HepG2 (cell line): ENCODE measurements at regions not wholly inside any gene's neighbourhood (a gene's known extent, or its start where the extent isn't known, plus 50 kb on each side); places are given as distances from the start of the nearest gene placed in this dataset.

Experiments
- ATF7-NPFF ChIP-seq: sonication (generic); formaldehyde crosslinking; IDR thresholded peaks from 2 replicates; pipeline ENCODE4 v1.8.1; 2023; ENCODE audit warnings: mild to moderate bottlenecking, low read depth, missing genetic modification reagents, moderate library complexity
- GABPB1 ChIP-seq: IDR thresholded peaks from 2 replicates; pipeline ENCODE4 v1.6.1; 2016; ENCODE audit warnings: mild to moderate bottlenecking, missing genetic modification reagents, moderate library complexity, missing compliant biosample characterization
- SNAPC2 ChIP-seq: sonication (generic); formaldehyde crosslinking; IDR thresholded peaks from 2 replicates; pipeline ENCODE4 v1.8.1; 2022; ENCODE audit warnings: mild to moderate bottlenecking, missing genetic modification reagents
- SOX13 ChIP-seq, 3 experiments: fragments of 450-650 bp in 1 of 3; sonication (generic) in 1 of 3; formaldehyde crosslinking in 1 of 3; IDR thresholded peaks in 2 of 3; conservative IDR thresholded peaks in 1 of 3; 2 replicates each; pipeline versions ENCODE4 v1.5.0 to v1.6.1; 2016 to 2020; ENCODE audit warnings: antibody characterized with exemption in 1 of 3, mild to moderate bottlenecking in 1 of 3, missing compliant biosample characterization in 1 of 3, missing genetic modification reagents in 1 of 3, moderate library complexity in 1 of 3
- SPEN ChIP-seq: sonication (generic); formaldehyde crosslinking; IDR thresholded peaks from 2 replicates; pipeline ENCODE4 v1.5.1; 2020; ENCODE audit warnings: low read depth, mild to moderate bottlenecking, missing genetic modification reagents
- SSRP1 ChIP-seq: IDR thresholded peaks from 2 replicates; pipeline ENCODE4 v1.6.1; 2016; ENCODE audit warnings: control low read depth
- TBL1XR1 ChIP-seq: fragments of 150-350 bp; IDR thresholded peaks from 2 replicates; pipeline ENCODE4 v1.6.1; 2014; ENCODE audit warnings: borderline replicate concordance, low read length; ENCODE audit not compliant: partially characterized antibody
- ZBTB42 ChIP-seq: sonication (generic); formaldehyde crosslinking; IDR thresholded peaks from 2 replicates; pipeline ENCODE4 v1.5.0; 2020; ENCODE audit warnings: mild to moderate bottlenecking, missing genetic modification reagents
- ZNF709 ChIP-seq: sonication (generic); formaldehyde crosslinking; IDR thresholded peaks from 2 replicates; pipeline ENCODE4 v1.5.0; 2020; ENCODE audit warnings: mild to moderate bottlenecking, missing genetic modification reagents
- TF ChIP-seq, protein P1 (sequence below), 2 experiments: sonication (generic) in 1 of 2; formaldehyde crosslinking in 1 of 2; IDR thresholded peaks; 2 replicates each; pipeline versions ENCODE4 v1.5.1 to v1.6.1; 2011 to 2020; ENCODE audit warnings: borderline replicate concordance in 1 of 2, low read depth in 1 of 2, low read length in 1 of 2, mild to moderate bottlenecking in 1 of 2, missing genetic modification reagents in 1 of 2, moderate library complexity in 1 of 2
- TF ChIP-seq, protein P2 (sequence below): IDR thresholded peaks from 2 replicates; pipeline ENCODE4 v1.4.0; 2020; ENCODE audit warnings: mild to moderate bottlenecking, missing genetic modification reagents
- TF ChIP-seq, protein P3 (sequence below): conservative IDR thresholded peaks from 2 replicates; pipeline ENCODE4 v1.6.1; 2018; ENCODE audit warnings: missing genetic modification reagents
- TF ChIP-seq, protein P4 (sequence below), 2 experiments: sonication (generic) in 1 of 2; formaldehyde crosslinking in 1 of 2; IDR thresholded peaks; 2 replicates each; pipeline versions ENCODE4 v1.4.0 to v1.6.1; 2016 to 2020; ENCODE audit warnings: borderline replicate concordance in 1 of 2, low read depth in 1 of 2, mild to moderate bottlenecking in 1 of 2, missing genetic modification reagents in 1 of 2
- TF ChIP-seq, protein P5 (sequence below): sonication (generic); formaldehyde crosslinking; IDR thresholded peaks from 2 replicates; pipeline ENCODE4 v1.5.1; 2020; ENCODE audit warnings: missing genetic modification reagents, mild to moderate bottlenecking, borderline replicate concordance

DNA sequence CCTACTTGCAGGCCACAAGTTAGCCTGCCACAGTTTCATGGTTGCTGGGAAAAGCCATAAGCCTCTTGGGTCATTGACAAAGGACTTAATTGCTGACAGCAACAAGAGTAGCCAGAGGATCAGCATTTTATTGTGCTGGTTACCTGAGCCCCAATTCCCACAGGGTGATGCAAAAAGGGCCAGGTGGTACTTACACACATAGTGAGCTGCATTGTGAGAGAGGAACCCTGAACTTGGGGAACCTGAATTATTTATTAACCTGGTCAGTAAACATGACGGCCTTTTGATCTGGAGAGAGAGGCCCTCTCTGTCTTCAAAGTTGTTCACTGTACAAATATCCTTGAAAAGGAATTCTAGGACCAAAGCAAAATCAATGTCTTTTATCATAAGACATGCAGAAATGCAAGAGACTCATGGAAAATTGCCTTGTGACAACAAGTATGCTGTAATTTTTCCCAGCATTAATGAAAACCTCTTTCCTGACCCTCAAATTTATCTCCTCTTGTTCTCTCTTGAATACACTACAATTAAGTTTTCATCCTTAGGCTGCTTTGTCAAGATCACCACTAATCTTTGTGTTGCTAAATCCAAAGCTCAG is 102.9 kb upstream of the PHYHIPL start (continued):
- TF ChIP-seq, protein P1, sequence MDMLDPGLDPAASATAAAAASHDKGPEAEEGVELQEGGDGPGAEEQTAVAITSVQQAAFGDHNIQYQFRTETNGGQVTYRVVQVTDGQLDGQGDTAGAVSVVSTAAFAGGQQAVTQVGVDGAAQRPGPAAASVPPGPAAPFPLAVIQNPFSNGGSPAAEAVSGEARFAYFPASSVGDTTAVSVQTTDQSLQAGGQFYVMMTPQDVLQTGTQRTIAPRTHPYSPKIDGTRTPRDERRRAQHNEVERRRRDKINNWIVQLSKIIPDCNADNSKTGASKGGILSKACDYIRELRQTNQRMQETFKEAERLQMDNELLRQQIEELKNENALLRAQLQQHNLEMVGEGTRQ (IDR thresholded peaks at IDR 0.05; ENCODE audit: low read depth, low read length), result no peak
- TF ChIP-seq, protein P1 (CRISPR knock-in tag; IDR thresholded peaks at IDR 0.05; ENCODE audit: borderline replicate concordance), result no peak
- TF ChIP-seq, protein P2, sequence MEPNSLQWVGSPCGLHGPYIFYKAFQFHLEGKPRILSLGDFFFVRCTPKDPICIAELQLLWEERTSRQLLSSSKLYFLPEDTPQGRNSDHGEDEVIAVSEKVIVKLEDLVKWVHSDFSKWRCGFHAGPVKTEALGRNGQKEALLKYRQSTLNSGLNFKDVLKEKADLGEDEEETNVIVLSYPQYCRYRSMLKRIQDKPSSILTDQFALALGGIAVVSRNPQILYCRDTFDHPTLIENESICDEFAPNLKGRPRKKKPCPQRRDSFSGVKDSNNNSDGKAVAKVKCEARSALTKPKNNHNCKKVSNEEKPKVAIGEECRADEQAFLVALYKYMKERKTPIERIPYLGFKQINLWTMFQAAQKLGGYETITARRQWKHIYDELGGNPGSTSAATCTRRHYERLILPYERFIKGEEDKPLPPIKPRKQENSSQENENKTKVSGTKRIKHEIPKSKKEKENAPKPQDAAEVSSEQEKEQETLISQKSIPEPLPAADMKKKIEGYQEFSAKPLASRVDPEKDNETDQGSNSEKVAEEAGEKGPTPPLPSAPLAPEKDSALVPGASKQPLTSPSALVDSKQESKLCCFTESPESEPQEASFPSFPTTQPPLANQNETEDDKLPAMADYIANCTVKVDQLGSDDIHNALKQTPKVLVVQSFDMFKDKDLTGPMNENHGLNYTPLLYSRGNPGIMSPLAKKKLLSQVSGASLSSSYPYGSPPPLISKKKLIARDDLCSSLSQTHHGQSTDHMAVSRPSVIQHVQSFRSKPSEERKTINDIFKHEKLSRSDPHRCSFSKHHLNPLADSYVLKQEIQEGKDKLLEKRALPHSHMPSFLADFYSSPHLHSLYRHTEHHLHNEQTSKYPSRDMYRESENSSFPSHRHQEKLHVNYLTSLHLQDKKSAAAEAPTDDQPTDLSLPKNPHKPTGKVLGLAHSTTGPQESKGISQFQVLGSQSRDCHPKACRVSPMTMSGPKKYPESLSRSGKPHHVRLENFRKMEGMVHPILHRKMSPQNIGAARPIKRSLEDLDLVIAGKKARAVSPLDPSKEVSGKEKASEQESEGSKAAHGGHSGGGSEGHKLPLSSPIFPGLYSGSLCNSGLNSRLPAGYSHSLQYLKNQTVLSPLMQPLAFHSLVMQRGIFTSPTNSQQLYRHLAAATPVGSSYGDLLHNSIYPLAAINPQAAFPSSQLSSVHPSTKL (CRISPR knock-in tag), result peak; percentile 99
- TF ChIP-seq TBL1XR1, result peak; percentile 96
- no peak; the same call in 1 of the 2 replicates for TF ChIP-seq GABPB1
- no peak for TF ChIP-seq ATF7-NPFF (CRISPR knock-in tag)
- TF ChIP-seq, protein P3, sequence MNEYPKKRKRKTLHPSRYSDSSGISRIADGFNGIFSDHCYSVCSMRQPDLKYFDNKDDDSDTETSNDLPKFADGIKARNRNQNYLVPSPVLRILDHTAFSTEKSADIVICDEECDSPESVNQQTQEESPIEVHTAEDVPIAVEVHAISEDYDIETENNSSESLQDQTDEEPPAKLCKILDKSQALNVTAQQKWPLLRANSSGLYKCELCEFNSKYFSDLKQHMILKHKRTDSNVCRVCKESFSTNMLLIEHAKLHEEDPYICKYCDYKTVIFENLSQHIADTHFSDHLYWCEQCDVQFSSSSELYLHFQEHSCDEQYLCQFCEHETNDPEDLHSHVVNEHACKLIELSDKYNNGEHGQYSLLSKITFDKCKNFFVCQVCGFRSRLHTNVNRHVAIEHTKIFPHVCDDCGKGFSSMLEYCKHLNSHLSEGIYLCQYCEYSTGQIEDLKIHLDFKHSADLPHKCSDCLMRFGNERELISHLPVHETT (CRISPR knock-in tag), result no peak
- TF ChIP-seq SNAPC2, result peak; percentile 86; the same call in 1 of the 2 replicates
- peak; percentile 80; the same call in 1 of the 2 replicates for TF ChIP-seq SPEN (CRISPR knock-in tag)
- TF ChIP-seq ZNF709 (CRISPR knock-in tag), result no peak
- TF ChIP-seq SSRP1 (CRISPR knock-in tag), result peak; percentile 74
- peak; percentile 87 for TF ChIP-seq SOX13 (IDR thresholded peaks at IDR 0.05)
- peak in 1 of 2 experiments; percentile 97; a peak in 2 of 4 replicates for TF ChIP-seq SOX13 (CRISPR knock-in tag; conservative IDR thresholded peaks at IDR 0.05 in 1 of 2, IDR thresholded peaks at IDR 0.05 in 1 of 2)
- 0 out of 2 replicates have a peak, but pooled peaks have one; percentile 77 for TF ChIP-seq ZBTB42
- TF ChIP-seq, protein P4, sequence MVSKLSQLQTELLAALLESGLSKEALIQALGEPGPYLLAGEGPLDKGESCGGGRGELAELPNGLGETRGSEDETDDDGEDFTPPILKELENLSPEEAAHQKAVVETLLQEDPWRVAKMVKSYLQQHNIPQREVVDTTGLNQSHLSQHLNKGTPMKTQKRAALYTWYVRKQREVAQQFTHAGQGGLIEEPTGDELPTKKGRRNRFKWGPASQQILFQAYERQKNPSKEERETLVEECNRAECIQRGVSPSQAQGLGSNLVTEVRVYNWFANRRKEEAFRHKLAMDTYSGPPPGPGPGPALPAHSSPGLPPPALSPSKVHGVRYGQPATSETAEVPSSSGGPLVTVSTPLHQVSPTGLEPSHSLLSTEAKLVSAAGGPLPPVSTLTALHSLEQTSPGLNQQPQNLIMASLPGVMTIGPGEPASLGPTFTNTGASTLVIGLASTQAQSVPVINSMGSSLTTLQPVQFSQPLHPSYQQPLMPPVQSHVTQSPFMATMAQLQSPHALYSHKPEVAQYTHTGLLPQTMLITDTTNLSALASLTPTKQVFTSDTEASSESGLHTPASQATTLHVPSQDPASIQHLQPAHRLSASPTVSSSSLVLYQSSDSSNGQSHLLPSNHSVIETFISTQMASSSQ (IDR thresholded peaks at IDR 0.05; ENCODE audit: low read depth), result peak; percentile 100
- TF ChIP-seq, protein P4 (CRISPR knock-in tag; IDR thresholded peaks at IDR 0.05; ENCODE audit: borderline replicate concordance), result peak; percentile 100
- TF ChIP-seq, protein P5, sequence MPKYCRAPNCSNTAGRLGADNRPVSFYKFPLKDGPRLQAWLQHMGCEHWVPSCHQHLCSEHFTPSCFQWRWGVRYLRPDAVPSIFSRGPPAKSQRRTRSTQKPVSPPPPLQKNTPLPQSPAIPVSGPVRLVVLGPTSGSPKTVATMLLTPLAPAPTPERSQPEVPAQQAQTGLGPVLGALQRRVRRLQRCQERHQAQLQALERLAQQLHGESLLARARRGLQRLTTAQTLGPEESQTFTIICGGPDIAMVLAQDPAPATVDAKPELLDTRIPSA (CRISPR knock-in tag), result no peak
